Upper lobe of left lung (tissue), 6 donors: ENCODE measurements at regions not wholly inside any gene's neighbourhood (a gene's known extent, or its start where the extent isn't known, plus 50 kb on each side); places are given as distances from the start of the nearest gene placed in this dataset.

Source experiments
- ATAC-seq, 2 donors: fragments of 200-7000 bp; cut with Tn5 transposase; one replicate each; pipeline ENCODE4 v1.9.1; 2022; ENCODE audit warnings: mild to moderate bottlenecking in 2 of 2, moderate library complexity in 2 of 2; ENCODE audit not compliant: low FRiP score in 2 of 2
- DNase-seq, 2 donors: peaks; one replicate each; pipeline ENCODE4 v3.0.0-alpha.2; 2019 to 2020
- H3K27ac ChIP-seq, 4 donors: fragments of 200-600 bp; sonication (generic); one replicate each; pipeline ENCODE4 v1.5.1; 2016 to 2019
- H3K27me3 ChIP-seq, 4 donors: fragments of 200-600 bp; sonication (generic); one replicate each; pipeline ENCODE4 v1.5.1; 2017 to 2019
- H3K36me3 ChIP-seq, 4 donors: fragments of 200-600 bp; sonication (generic); one replicate each; pipeline ENCODE4 v1.5.1; 2016 to 2019
- H3K4me1 ChIP-seq, 4 donors: fragments of 200-600 bp; sonication (generic); one replicate each; pipeline ENCODE4 v1.5.1; 2018 to 2019
- H3K4me3 ChIP-seq, 4 donors: fragments of 200-600 bp; sonication (generic); one replicate each; pipeline ENCODE4 v1.5.1; 2017 to 2019; ENCODE audit warnings: mild to moderate bottlenecking in 2 of 4, moderate library complexity in 1 of 4
- H3K9me3 ChIP-seq, 4 donors: fragments of 200-600 bp; sonication (generic); one replicate each; pipeline ENCODE4 v1.5.1; 2018 to 2019
- EP300 ChIP-seq, 4 donors: sonication (generic); formaldehyde crosslinking; IDR thresholded peaks; one replicate each; pipeline ENCODE4 v1.5.1; 2017; ENCODE audit warnings: antibody characterized with exemption in 4 of 4, control low read depth in 2 of 4
- POLR2A ChIP-seq, 4 donors: fragments of 450-650 bp; IDR thresholded peaks; one replicate each; pipeline ENCODE4 v1.5.1; 2016 to 2017; ENCODE audit warnings: antibody characterized with exemption in 4 of 4, mild to moderate bottlenecking in 2 of 4
- POLR2AphosphoS5 ChIP-seq, 2 donors: sonication (generic); formaldehyde crosslinking; IDR thresholded peaks; one replicate each; pipeline ENCODE4 v1.5.1; 2017; ENCODE audit warnings: antibody characterized with exemption in 2 of 2
- whole genome bisulfite sequencing, 2 donors: methylation state at CpG; one replicate each; pipeline ENCODE4 v1.1.5; 2017 to 2018; 5-methylcytosine and 5-hydroxymethylcytosine counted together
- TF ChIP-seq, protein P1 (sequence below), 6 experiments: fragments of 450-650 bp in 4 of 6; fragments of 200-600 bp in 2 of 6; sonication (generic) in 2 of 6; IDR thresholded peaks; one replicate each; pipeline ENCODE4 v1.5.1; 2016 to 2019; ENCODE audit warnings: antibody characterized with exemption in 6 of 6
- donor health status: DM: no; HTN: no; CAD: no; lungs with moderate emphysema.
- donor health status: DM: no; HTN: yes; CAD: no; lungs with severe emphysema.

DNA sequence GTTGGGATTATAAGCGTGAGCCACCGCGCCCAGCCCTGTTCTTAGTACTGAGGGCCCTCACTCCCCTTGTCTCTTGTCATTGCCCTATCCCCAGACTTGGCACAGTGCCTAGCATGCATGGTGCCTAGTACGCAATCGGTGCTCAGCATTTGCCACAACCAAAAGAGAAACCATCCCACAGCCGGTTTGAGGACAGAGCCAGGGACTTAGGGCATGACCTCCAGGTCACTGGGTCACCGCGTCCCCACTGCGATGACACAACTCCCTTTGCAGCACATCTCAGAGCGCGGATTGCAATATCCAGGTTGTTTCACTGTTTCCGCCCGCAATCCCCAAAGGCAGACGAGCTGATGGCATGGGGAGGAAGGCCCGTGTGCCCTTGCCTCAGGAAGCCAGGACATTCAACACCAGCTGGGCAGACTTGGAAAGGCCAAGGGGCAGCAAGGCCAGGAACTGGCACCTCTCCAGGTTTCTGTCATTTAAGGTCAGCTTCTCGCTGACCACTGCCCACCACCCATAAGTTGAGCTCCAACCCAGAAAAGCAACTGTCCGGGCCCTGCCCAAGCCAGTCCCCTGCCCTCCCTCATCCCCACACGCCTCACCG, 274.5 kb downstream of the MRTFB start:
- Histone ChIP-seq H3K9me3 (peaks cover 0 to 5% (median 2%) of the 10 kb centered on the region in 4 donors), H3K36me3 (no peaks in the 10 kb centered on the region), H3K27me3 (no peaks in the 10 kb centered on the region), H3K4me1 (no peaks in the 10 kb centered on the region), H3K4me3 (no peak overlapping the region), H3K27ac (no peak overlapping the region)
- TF ChIP-seq POLR2A (IDR thresholded peaks at IDR 0.05), result no peak
- peak in 1 of 2 donors; percentile 9 for TF ChIP-seq POLR2AphosphoS5 (IDR thresholded peaks at IDR 0.05)
- peak in 1 of 2 donors; percentile 37 for ATAC-seq
- no peak for DNase-seq
- WGBS, 2 donors, result 78 to 84% methylated on average over 10 to 19 of the region's 19 CpGs

- no peaks in the 10 kb centered on the region for H3K36me3 ChIP-seq
These were observed 273.8 kb downstream of the MRTFB start for GRCh38 chr16:14344945-14345344.

GRCh38 chr16:14344292-14344691, 273.2 kb downstream of the MRTFB start:
- ATAC-seq (no peak), DNase-seq (no peak)
- Histone ChIP-seq H3K4me3 (no peak overlapping the region), H3K27ac (no peak overlapping the region), H3K4me1 (no peaks in the 10 kb centered on the region), H3K9me3 (peaks cover 0 to 5% (median 2%) of the 10 kb centered on the region in 4 donors), H3K27me3 (no peaks in the 10 kb centered on the region), H3K36me3 (no peaks in the 10 kb centered on the region)
- WGBS, 2 donors, result 56 to 62% methylated on average over 5 of the region's 5 CpGs
- TF ChIP-seq POLR2AphosphoS5 (IDR thresholded peaks at IDR 0.05) (no peak), POLR2A (IDR thresholded peaks at IDR 0.05) (no peak), EP300 (IDR thresholded peaks at IDR 0.05) (no peak)
- TF ChIP-seq, protein P1, sequence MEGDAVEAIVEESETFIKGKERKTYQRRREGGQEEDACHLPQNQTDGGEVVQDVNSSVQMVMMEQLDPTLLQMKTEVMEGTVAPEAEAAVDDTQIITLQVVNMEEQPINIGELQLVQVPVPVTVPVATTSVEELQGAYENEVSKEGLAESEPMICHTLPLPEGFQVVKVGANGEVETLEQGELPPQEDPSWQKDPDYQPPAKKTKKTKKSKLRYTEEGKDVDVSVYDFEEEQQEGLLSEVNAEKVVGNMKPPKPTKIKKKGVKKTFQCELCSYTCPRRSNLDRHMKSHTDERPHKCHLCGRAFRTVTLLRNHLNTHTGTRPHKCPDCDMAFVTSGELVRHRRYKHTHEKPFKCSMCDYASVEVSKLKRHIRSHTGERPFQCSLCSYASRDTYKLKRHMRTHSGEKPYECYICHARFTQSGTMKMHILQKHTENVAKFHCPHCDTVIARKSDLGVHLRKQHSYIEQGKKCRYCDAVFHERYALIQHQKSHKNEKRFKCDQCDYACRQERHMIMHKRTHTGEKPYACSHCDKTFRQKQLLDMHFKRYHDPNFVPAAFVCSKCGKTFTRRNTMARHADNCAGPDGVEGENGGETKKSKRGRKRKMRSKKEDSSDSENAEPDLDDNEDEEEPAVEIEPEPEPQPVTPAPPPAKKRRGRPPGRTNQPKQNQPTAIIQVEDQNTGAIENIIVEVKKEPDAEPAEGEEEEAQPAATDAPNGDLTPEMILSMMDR (IDR thresholded peaks at IDR 0.05), result no peak

More at GRCh38 chr16:14344945-14345344, 273.8 kb downstream of the MRTFB start:
- TF ChIP-seq EP300 (IDR thresholded peaks at IDR 0.05) (no peak), POLR2AphosphoS5 (IDR thresholded peaks at IDR 0.05) (no peak), POLR2A (IDR thresholded peaks at IDR 0.05) (no peak)
- TF ChIP-seq, protein P1 (IDR thresholded peaks at IDR 0.05), result no peak
- Histone ChIP-seq H3K9me3 (peaks cover 0 to 5% (median 2%) of the 10 kb centered on the region in 4 donors), H3K4me1 (no peaks in the 10 kb centered on the region), H3K27ac (no peak overlapping the region), H3K4me3 (no peak overlapping the region), H3K27me3 (no peaks in the 10 kb centered on the region)
- DNase-seq, result no peak
- 80 to 97% methylated on average over 9 of the region's 9 CpGs for WGBS, 2 donors
- ATAC-seq, result no peak

GRCh38 chr16:14341324-14342225, 270.5 kb downstream of the MRTFB start:
- Histone ChIP-seq H3K27ac (no peak overlapping the region), H3K36me3 (no peaks in the 10 kb centered on the region), H3K9me3 (peaks cover 0 to 5% (median 2%) of the 10 kb centered on the region in 4 donors), H3K4me1 (peaks cover 0 to 2% (median 0%) of the 10 kb centered on the region in 4 donors), H3K4me3 (no peak overlapping the region), H3K27me3 (no peaks in the 10 kb centered on the region)
- TF ChIP-seq, protein P1 (IDR thresholded peaks at IDR 0.05), result no peak
- TF ChIP-seq EP300 (IDR thresholded peaks at IDR 0.05) (no peak), POLR2A (IDR thresholded peaks at IDR 0.05) (no peak), POLR2AphosphoS5 (IDR thresholded peaks at IDR 0.05) (no peak)
- ATAC-seq (no peak), DNase-seq (no peak)
- WGBS, 2 donors, result 69 to 87% methylated on average over 4 of the region's 4 CpGs

DNA sequence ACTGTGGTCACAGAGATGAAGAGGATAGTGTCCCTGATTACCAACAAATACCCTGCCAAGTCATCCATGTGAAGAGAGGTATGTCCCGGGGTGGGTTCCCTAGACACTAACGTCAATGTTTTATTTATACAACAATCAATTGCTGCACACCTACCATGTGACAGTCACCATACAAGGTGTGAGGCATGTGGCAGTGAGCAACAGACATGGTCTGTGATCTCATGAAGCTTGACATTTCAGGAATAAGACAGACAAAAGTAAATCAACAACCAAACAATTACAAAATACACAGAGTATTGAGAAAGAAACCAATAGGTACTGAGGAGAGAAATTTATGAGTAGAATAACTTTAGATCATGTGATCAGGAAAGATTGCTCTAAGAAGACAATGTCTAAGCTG, 268.6 kb downstream of the MRTFB start:
- H3K9me3 ChIP-seq, result peaks cover 0 to 7% (median 3%) of the 10 kb centered on the region in 4 donors
- peaks cover 0 to 2% (median 0%) of the 10 kb centered on the region in 4 donors for H3K4me1 ChIP-seq
- DNase-seq, result no peak
- no peaks in the 10 kb centered on the region for H3K27me3 ChIP-seq
- no peak overlapping the region for H3K27ac ChIP-seq
- H3K36me3 ChIP-seq, result no peaks in the 10 kb centered on the region
- WGBS, 2 donors, result 59 to 77% methylated on average over 2 of the region's 2 CpGs
- ATAC-seq, result no peak
- no peak for TF ChIP-seq EP300 (IDR thresholded peaks at IDR 0.05)
- TF ChIP-seq POLR2A (IDR thresholded peaks at IDR 0.05), result no peak
- TF ChIP-seq, protein P1 (IDR thresholded peaks at IDR 0.05), result no peak
- no peak for TF ChIP-seq POLR2AphosphoS5 (IDR thresholded peaks at IDR 0.05)
- H3K4me3 ChIP-seq, result no peak overlapping the region
